ENCODE measurements at regions not wholly inside any gene's neighbourhood (a gene's known extent, or its start where the extent isn't known, plus 50 kb on each side); places are given as distances from the start of the nearest gene placed in this dataset.

DNA sequence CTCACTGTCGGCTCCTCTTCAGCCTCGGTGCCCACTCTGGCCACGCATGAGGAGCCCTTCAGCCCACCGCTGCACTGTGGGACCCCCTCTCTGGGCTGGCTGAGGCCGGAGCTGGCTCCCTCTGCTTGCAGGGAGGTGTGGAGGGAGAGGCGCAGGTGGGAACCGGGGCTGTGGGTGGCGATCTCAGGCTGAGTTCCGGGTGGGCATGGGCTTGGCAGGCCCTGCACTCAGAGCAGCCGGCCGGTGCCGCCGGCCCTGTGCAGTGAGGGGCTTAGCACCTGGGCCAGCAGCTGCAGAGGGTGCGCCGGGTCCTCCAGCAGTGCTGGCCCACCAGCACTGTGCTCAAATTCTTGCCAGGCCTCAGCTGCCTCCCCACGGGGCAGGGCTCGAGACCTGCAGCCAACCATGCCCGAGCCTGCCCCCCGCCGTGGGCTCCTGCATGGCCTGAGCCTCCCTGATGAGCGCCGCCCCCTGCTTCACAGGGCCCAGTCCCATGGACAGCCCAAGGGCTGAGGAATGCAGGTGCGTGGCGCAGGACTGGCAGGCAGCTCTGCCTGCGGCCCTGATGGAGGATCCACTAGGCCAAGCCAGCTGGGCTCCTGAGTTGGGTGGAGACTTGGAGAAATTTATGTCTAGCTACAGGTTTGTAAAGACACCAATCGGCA lies 899.1 kb downstream of the SI start:
- H3K9me3 ChIP-seq (ENCODE audit: low read length): no peaks in the 10 kb centered on the region
- H3K36me3 ChIP-seq (ENCODE audit: insufficient read depth, low read length): no peaks in the 10 kb centered on the region
- no peaks in the 10 kb centered on the region for H3K4me1 ChIP-seq (ENCODE audit: insufficient read depth, low read length, severe bottlenecking)
- no peak for TF ChIP-seq EZH2 (IDR thresholded peaks at IDR 0.05; ENCODE audit: borderline replicate concordance, low read length)
- TF ChIP-seq, protein P1, sequence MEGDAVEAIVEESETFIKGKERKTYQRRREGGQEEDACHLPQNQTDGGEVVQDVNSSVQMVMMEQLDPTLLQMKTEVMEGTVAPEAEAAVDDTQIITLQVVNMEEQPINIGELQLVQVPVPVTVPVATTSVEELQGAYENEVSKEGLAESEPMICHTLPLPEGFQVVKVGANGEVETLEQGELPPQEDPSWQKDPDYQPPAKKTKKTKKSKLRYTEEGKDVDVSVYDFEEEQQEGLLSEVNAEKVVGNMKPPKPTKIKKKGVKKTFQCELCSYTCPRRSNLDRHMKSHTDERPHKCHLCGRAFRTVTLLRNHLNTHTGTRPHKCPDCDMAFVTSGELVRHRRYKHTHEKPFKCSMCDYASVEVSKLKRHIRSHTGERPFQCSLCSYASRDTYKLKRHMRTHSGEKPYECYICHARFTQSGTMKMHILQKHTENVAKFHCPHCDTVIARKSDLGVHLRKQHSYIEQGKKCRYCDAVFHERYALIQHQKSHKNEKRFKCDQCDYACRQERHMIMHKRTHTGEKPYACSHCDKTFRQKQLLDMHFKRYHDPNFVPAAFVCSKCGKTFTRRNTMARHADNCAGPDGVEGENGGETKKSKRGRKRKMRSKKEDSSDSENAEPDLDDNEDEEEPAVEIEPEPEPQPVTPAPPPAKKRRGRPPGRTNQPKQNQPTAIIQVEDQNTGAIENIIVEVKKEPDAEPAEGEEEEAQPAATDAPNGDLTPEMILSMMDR (IDR thresholded peaks at IDR 0.05; ENCODE audit: low read length): no peak
- H4K20me1 ChIP-seq (ENCODE audit: insufficient read depth, low read length): no peaks in the 10 kb centered on the region
- H3K4me3 ChIP-seq (ENCODE audit: low read depth, low read length, poor library complexity, severe bottlenecking): no peak overlapping the region
- H2AFZ ChIP-seq (ENCODE audit: low read length): no peak overlapping the region
- no peak overlapping the region for H3K9ac ChIP-seq (ENCODE audit: low read length)
- H3K4me2 ChIP-seq (ENCODE audit: low read length): no peak overlapping the region
- H3K79me2 ChIP-seq (ENCODE audit: insufficient read depth, low read length): no peaks in the 10 kb centered on the region
- H3K27ac ChIP-seq (ENCODE audit: low read depth, low read length, poor library complexity, severe bottlenecking): no peak overlapping the region
- no peaks in the 10 kb centered on the region for H3K27me3 ChIP-seq (ENCODE audit: insufficient read depth, low read length)
- H3F3A ChIP-seq (ENCODE audit: insufficient read depth, low read length): no peaks in the 10 kb centered on the region
- no peaks in the 10 kb centered on the region for H3K9me2 ChIP-seq (ENCODE audit: low read depth, low read length)

DNA sequence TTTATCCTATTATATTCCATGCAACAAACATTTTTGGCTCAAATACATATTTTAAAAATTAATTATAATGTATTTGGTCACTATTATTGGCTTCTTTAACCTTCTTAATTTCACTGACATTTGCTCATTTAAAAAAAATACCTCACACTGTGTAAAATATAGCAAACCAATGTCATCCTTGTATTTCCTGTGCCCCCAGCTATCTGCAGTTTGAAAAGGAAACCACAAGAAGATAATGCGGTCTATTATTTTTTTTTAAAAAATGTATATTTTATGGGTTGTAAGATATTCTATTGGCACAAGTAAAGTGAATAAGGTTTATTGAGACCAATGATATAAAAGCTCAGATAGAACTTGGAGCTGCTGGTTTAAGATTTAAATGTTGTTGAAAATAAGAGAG lies 904.2 kb downstream of the SI start:
- Histone ChIP-seq H2AFZ (ENCODE audit: low read length) (no peak overlapping the region), H3K27ac (ENCODE audit: low read depth, low read length, poor library complexity, severe bottlenecking) (no peak overlapping the region), H4K20me1 (ENCODE audit: insufficient read depth, low read length) (no peaks in the 10 kb centered on the region), H3K79me2 (ENCODE audit: insufficient read depth, low read length) (no peaks in the 10 kb centered on the region), H3K9me3 (ENCODE audit: low read length) (no peaks in the 10 kb centered on the region), H3F3A (ENCODE audit: insufficient read depth, low read length) (no peaks in the 10 kb centered on the region), H3K9ac (ENCODE audit: low read length) (no peak overlapping the region), H3K4me2 (ENCODE audit: low read length) (no peak overlapping the region), H3K4me1 (ENCODE audit: insufficient read depth, low read length, severe bottlenecking) (no peaks in the 10 kb centered on the region), H3K36me3 (ENCODE audit: insufficient read depth, low read length) (no peaks in the 10 kb centered on the region), H3K27me3 (ENCODE audit: insufficient read depth, low read length) (no peaks in the 10 kb centered on the region), H3K9me2 (ENCODE audit: low read depth, low read length) (no peaks in the 10 kb centered on the region), H3K4me3 (ENCODE audit: low read depth, low read length, poor library complexity, severe bottlenecking) (no peak overlapping the region)
- TF ChIP-seq, protein P1 (IDR thresholded peaks at IDR 0.05; ENCODE audit: low read length): no peak
- TF ChIP-seq EZH2 (IDR thresholded peaks at IDR 0.05; ENCODE audit: borderline replicate concordance, low read length): no peak

DNA sequence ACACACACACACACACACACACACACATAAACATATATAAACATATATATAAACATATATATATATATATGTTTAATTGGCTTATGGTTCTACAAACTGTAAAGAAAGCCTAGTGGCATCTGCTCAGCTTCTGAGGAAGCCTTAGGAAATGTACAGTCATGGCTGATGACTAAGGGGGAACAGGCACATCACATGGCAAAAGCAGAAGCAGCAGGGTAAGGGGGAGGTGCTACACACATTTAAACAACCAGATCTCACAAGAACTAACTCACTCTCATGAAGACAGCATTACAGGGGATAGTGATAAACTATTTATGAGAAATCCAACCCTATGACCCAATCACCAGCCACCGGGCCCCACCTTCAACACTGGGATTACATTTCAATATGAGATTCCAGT lies 922.9 kb downstream of the SI start:
- Histone ChIP-seq H3K27me3 (ENCODE audit: insufficient read depth, low read length) (no peaks in the 10 kb centered on the region), H2AFZ (ENCODE audit: low read length) (no peak overlapping the region), H3F3A (ENCODE audit: insufficient read depth, low read length) (no peaks in the 10 kb centered on the region), H3K9me3 (ENCODE audit: low read length) (no peaks in the 10 kb centered on the region), H3K79me2 (ENCODE audit: insufficient read depth, low read length) (no peaks in the 10 kb centered on the region), H3K36me3 (ENCODE audit: insufficient read depth, low read length) (no peaks in the 10 kb centered on the region), H3K4me2 (ENCODE audit: low read length) (no peak overlapping the region), H3K4me1 (ENCODE audit: insufficient read depth, low read length, severe bottlenecking) (no peaks in the 10 kb centered on the region), H3K9me2 (ENCODE audit: low read depth, low read length) (no peaks in the 10 kb centered on the region), H3K4me3 (ENCODE audit: low read depth, low read length, poor library complexity, severe bottlenecking) (no peak overlapping the region), H4K20me1 (ENCODE audit: insufficient read depth, low read length) (no peaks in the 10 kb centered on the region), H3K27ac (ENCODE audit: low read depth, low read length, poor library complexity, severe bottlenecking) (no peak overlapping the region), H3K9ac (ENCODE audit: low read length) (no peak overlapping the region)
- TF ChIP-seq EZH2 (IDR thresholded peaks at IDR 0.05; ENCODE audit: borderline replicate concordance, low read length): no peak
- TF ChIP-seq, protein P1 (IDR thresholded peaks at IDR 0.05; ENCODE audit: low read length): no peak
